Stimulated activated naive CD8-positive, alpha-beta T cell treated with anti-CD3 and anti-CD28 coated beads, Interleukin-15, Interleukin-2, amounts not matched to agents 100 ng/mL and 50 ng/mL, for 24 hours (primary cell): ENCODE measurements at regions not wholly inside any gene's neighbourhood (a gene's known extent, or its start where the extent isn't known, plus 50 kb on each side); places are given as distances from the start of the nearest gene placed in this dataset.

Experiments
- H3K27ac Mint-ChIP-seq: one replicate; pipeline ENCODE4 v1.8.0; 2021; ENCODE audit warnings: mild to moderate bottlenecking, mixed read lengths
- H3K27me3 Mint-ChIP-seq: one replicate; pipeline ENCODE4 v1.8.0; 2021; ENCODE audit warnings: mixed read lengths
- H3K36me3 Mint-ChIP-seq: one replicate; pipeline ENCODE4 v1.8.0; 2021; ENCODE audit warnings: low read depth, mixed read lengths
- H3K4me1 Mint-ChIP-seq: one replicate; pipeline ENCODE4 v1.8.0; 2021; ENCODE audit warnings: low read depth, mixed read lengths
- H3K4me3 Mint-ChIP-seq: one replicate; pipeline ENCODE4 v1.8.0; 2021; ENCODE audit warnings: mild to moderate bottlenecking, mixed read lengths
- H3K9me3 Mint-ChIP-seq: one replicate; pipeline ENCODE4 v1.8.0; 2021; ENCODE audit warnings: mixed read lengths

GRCh38 chr1:200354243-200354642 is 55.6 kb downstream of the ZNF281 start:
- H3K4me3 Mint-ChIP-seq: no peak overlapping the region
- no peaks in the 10 kb centered on the region for H3K9me3 Mint-ChIP-seq
- H3K36me3 Mint-ChIP-seq: no peaks in the 10 kb centered on the region
- H3K27ac Mint-ChIP-seq: no peak overlapping the region
- no peaks in the 10 kb centered on the region for H3K27me3 Mint-ChIP-seq
- peaks cover 41% of the 10 kb centered on the region for H3K4me1 Mint-ChIP-seq

- no peak overlapping the region for H3K4me3 Mint-ChIP-seq
Measured at GRCh38 chr1:200353232-200353631, 56.6 kb downstream of the ZNF281 start.

GRCh38 chr1:200351826-200352549 is 57.8 kb downstream of the ZNF281 start:
- Mint-ChIP-seq H3K9me3 (no peaks in the 10 kb centered on the region), H3K27ac (peak overlapping the region; percentile 81), H3K4me1 (peaks cover 41% of the 10 kb centered on the region), H3K36me3 (no peaks in the 10 kb centered on the region), H3K4me3 (peak overlapping the region; percentile 69), H3K27me3 (no peaks in the 10 kb centered on the region)

More at GRCh38 chr1:200353232-200353631, 56.6 kb downstream of the ZNF281 start:
- no peaks in the 10 kb centered on the region for H3K27me3 Mint-ChIP-seq
- no peak overlapping the region for H3K27ac Mint-ChIP-seq
- H3K4me1 Mint-ChIP-seq: peaks cover 41% of the 10 kb centered on the region
- H3K36me3 Mint-ChIP-seq: no peaks in the 10 kb centered on the region
- no peaks in the 10 kb centered on the region for H3K9me3 Mint-ChIP-seq

- Mint-ChIP-seq H3K4me1 (peaks cover 41% of the 10 kb centered on the region), H3K4me3 (peak overlapping the region; percentile 69), H3K27me3 (no peaks in the 10 kb centered on the region), H3K9me3 (no peaks in the 10 kb centered on the region), H3K36me3 (no peaks in the 10 kb centered on the region), H3K27ac (peak overlapping the region; percentile 50)
Measured at GRCh38 chr1:200351425-200351824, 58.4 kb downstream of the ZNF281 start.

- Mint-ChIP-seq H3K4me1 (peaks cover 11% of the 10 kb centered on the region), H3K27ac (no peak overlapping the region), H3K27me3 (no peaks in the 10 kb centered on the region), H3K4me3 (no peak overlapping the region), H3K36me3 (no peaks in the 10 kb centered on the region), H3K9me3 (no peaks in the 10 kb centered on the region)
Measured at GRCh38 chr1:200346700-200347099, 63.1 kb downstream of the ZNF281 start.

GRCh38 chr1:200345520-200345919 is 64.3 kb downstream of the ZNF281 start:
- H3K27me3 Mint-ChIP-seq: no peaks in the 10 kb centered on the region
- no peak overlapping the region for H3K4me3 Mint-ChIP-seq
- H3K36me3 Mint-ChIP-seq: no peaks in the 10 kb centered on the region
- no peaks in the 10 kb centered on the region for H3K9me3 Mint-ChIP-seq
- no peak overlapping the region for H3K27ac Mint-ChIP-seq
- H3K4me1 Mint-ChIP-seq: peaks cover 5% of the 10 kb centered on the region

- peaks cover 5% of the 10 kb centered on the region for H3K4me1 Mint-ChIP-seq
- no peaks in the 10 kb centered on the region for H3K9me3 Mint-ChIP-seq
- H3K27ac Mint-ChIP-seq: no peak overlapping the region
- no peak overlapping the region for H3K4me3 Mint-ChIP-seq
- H3K36me3 Mint-ChIP-seq: no peaks in the 10 kb centered on the region
- no peaks in the 10 kb centered on the region for H3K27me3 Mint-ChIP-seq
Measured at GRCh38 chr1:200343874-200344273, 66.0 kb downstream of the ZNF281 start.

GRCh38 chr1:200342511-200343311 is 67.1 kb downstream of the ZNF281 start:
- Mint-ChIP-seq H3K36me3 (no peaks in the 10 kb centered on the region), H3K27ac (no peak overlapping the region), H3K4me1 (peaks cover 14% of the 10 kb centered on the region), H3K27me3 (no peaks in the 10 kb centered on the region), H3K4me3 (no peak overlapping the region), H3K9me3 (no peaks in the 10 kb centered on the region)

- Mint-ChIP-seq H3K27me3 (no peaks in the 10 kb centered on the region), H3K36me3 (no peaks in the 10 kb centered on the region), H3K9me3 (no peaks in the 10 kb centered on the region), H3K27ac (no peak overlapping the region), H3K4me3 (no peak overlapping the region), H3K4me1 (peaks cover 39% of the 10 kb centered on the region)
Measured at GRCh38 chr1:200338451-200338850, 71.4 kb downstream of the ZNF281 start.

GRCh38 chr1:200337831-200338230 is 72.0 kb downstream of the ZNF281 start:
- no peaks in the 10 kb centered on the region for H3K36me3 Mint-ChIP-seq
- H3K4me1 Mint-ChIP-seq: peaks cover 39% of the 10 kb centered on the region
- H3K27ac Mint-ChIP-seq: peak overlapping the region; percentile 71
- no peaks in the 10 kb centered on the region for H3K9me3 Mint-ChIP-seq
- no peaks in the 10 kb centered on the region for H3K27me3 Mint-ChIP-seq
- H3K4me3 Mint-ChIP-seq: no peak overlapping the region

GRCh38 chr1:200337410-200337809 is 72.4 kb downstream of the ZNF281 start:
- Mint-ChIP-seq H3K27me3 (no peaks in the 10 kb centered on the region), H3K36me3 (no peaks in the 10 kb centered on the region), H3K9me3 (no peaks in the 10 kb centered on the region), H3K4me3 (no peak overlapping the region), H3K27ac (peak overlapping the region; percentile 71), H3K4me1 (peaks cover 39% of the 10 kb centered on the region)

GRCh38 chr1:200336901-200337391 is 72.9 kb downstream of the ZNF281 start:
- H3K27me3 Mint-ChIP-seq: no peaks in the 10 kb centered on the region
- H3K9me3 Mint-ChIP-seq: no peaks in the 10 kb centered on the region
- peak overlapping the region; percentile 71 for H3K27ac Mint-ChIP-seq
- peaks cover 39% of the 10 kb centered on the region for H3K4me1 Mint-ChIP-seq
- H3K36me3 Mint-ChIP-seq: no peaks in the 10 kb centered on the region
- no peak overlapping the region for H3K4me3 Mint-ChIP-seq

- Mint-ChIP-seq H3K4me3 (no peak overlapping the region), H3K36me3 (no peaks in the 10 kb centered on the region)
Measured at GRCh38 chr1:200336101-200336845, 73.6 kb downstream of the ZNF281 start.

GRCh38 chr1:200334661-200335256 is 75.1 kb downstream of the ZNF281 start:
- Mint-ChIP-seq H3K4me3 (no peak overlapping the region), H3K27me3 (no peaks in the 10 kb centered on the region), H3K4me1 (peaks cover 39% of the 10 kb centered on the region), H3K27ac (no peak overlapping the region), H3K9me3 (no peaks in the 10 kb centered on the region), H3K36me3 (no peaks in the 10 kb centered on the region)

More at GRCh38 chr1:200336101-200336845, 73.6 kb downstream of the ZNF281 start:
- Mint-ChIP-seq H3K9me3 (no peaks in the 10 kb centered on the region), H3K27ac (no peak overlapping the region), H3K27me3 (no peaks in the 10 kb centered on the region), H3K4me1 (peaks cover 39% of the 10 kb centered on the region)
